ENCODE measurements at regions not wholly inside any gene's neighbourhood (a gene's known extent, or its start where the extent isn't known, plus 50 kb on each side); places are given as distances from the start of the nearest gene placed in this dataset.

GRCh38 chr10:28949005-28950004 is 272.0 kb downstream of the BAMBI start:
- Histone ChIP-seq H3K4me2 (no peak overlapping the region), H3K27me3 (ENCODE audit: insufficient read depth, low read depth) (no peaks in the 10 kb centered on the region), H4K20me1 (ENCODE audit: insufficient read depth) (no peaks in the 10 kb centered on the region), H3K4me1 (ENCODE audit: low read depth, poor library complexity, severe bottlenecking) (peaks cover 6% of the 10 kb centered on the region), H3K4me3 (IDR thresholded peaks at IDR 0.05; ENCODE audit: insufficient read depth, low read depth, low read length) (no peak overlapping the region), H3K79me2 (ENCODE audit: insufficient read depth, low read depth) (no peaks in the 10 kb centered on the region), H2AFZ (ENCODE audit: low read depth) (no peak overlapping the region), H3K36me3 (ENCODE audit: insufficient read depth) (no peaks in the 10 kb centered on the region), H3K9ac (no peak overlapping the region), H3K27ac (no peak overlapping the region)
- no peak for TF ChIP-seq CTCF (conservative IDR thresholded peaks at IDR 0.05; ENCODE audit: low read depth, low read length)

GRCh38 chr10:28951484-28951883 is 274.2 kb downstream of the BAMBI start:
- Histone ChIP-seq H3K4me3 (IDR thresholded peaks at IDR 0.05; ENCODE audit: insufficient read depth, low read depth, low read length) (no peak overlapping the region), H3K9ac (no peak overlapping the region), H2AFZ (ENCODE audit: low read depth) (no peak overlapping the region), H3K36me3 (ENCODE audit: insufficient read depth) (no peaks in the 10 kb centered on the region), H3K79me2 (ENCODE audit: insufficient read depth, low read depth) (no peaks in the 10 kb centered on the region), H3K27me3 (ENCODE audit: insufficient read depth, low read depth) (no peaks in the 10 kb centered on the region), H4K20me1 (ENCODE audit: insufficient read depth) (no peaks in the 10 kb centered on the region), H3K4me2 (no peak overlapping the region), H3K4me1 (ENCODE audit: low read depth, poor library complexity, severe bottlenecking) (peaks cover 6% of the 10 kb centered on the region), H3K27ac (no peak overlapping the region)
- no peak for TF ChIP-seq CTCF (conservative IDR thresholded peaks at IDR 0.05; ENCODE audit: low read depth, low read length)

GRCh38 chr10:28952523-28952922 is 275.2 kb downstream of the BAMBI start:
- no peaks in the 10 kb centered on the region for H3K36me3 ChIP-seq (ENCODE audit: insufficient read depth)
- no peak overlapping the region for H3K4me2 ChIP-seq
- no peaks in the 10 kb centered on the region for H3K79me2 ChIP-seq (ENCODE audit: insufficient read depth, low read depth)
- no peak overlapping the region for H3K9ac ChIP-seq
- H3K4me1 ChIP-seq (ENCODE audit: low read depth, poor library complexity, severe bottlenecking): peaks cover 6% of the 10 kb centered on the region
- no peak overlapping the region for H3K27ac ChIP-seq
- H4K20me1 ChIP-seq (ENCODE audit: insufficient read depth): no peaks in the 10 kb centered on the region
- no peak for TF ChIP-seq CTCF (conservative IDR thresholded peaks at IDR 0.05; ENCODE audit: low read depth, low read length)
- H2AFZ ChIP-seq (ENCODE audit: low read depth): no peak overlapping the region
- no peaks in the 10 kb centered on the region for H3K27me3 ChIP-seq (ENCODE audit: insufficient read depth, low read depth)
- no peak overlapping the region for H3K4me3 ChIP-seq (IDR thresholded peaks at IDR 0.05; ENCODE audit: insufficient read depth, low read depth, low read length)

- Histone ChIP-seq H3K36me3 (ENCODE audit: insufficient read depth) (no peaks in the 10 kb centered on the region), H4K20me1 (ENCODE audit: insufficient read depth) (no peaks in the 10 kb centered on the region), H3K4me1 (ENCODE audit: low read depth, poor library complexity, severe bottlenecking) (peaks cover 3% of the 10 kb centered on the region), H3K9ac (no peak overlapping the region), H2AFZ (ENCODE audit: low read depth) (no peak overlapping the region), H3K4me2 (no peak overlapping the region), H3K27me3 (ENCODE audit: insufficient read depth, low read depth) (no peaks in the 10 kb centered on the region), H3K79me2 (ENCODE audit: insufficient read depth, low read depth) (no peaks in the 10 kb centered on the region), H3K27ac (no peak overlapping the region), H3K4me3 (IDR thresholded peaks at IDR 0.05; ENCODE audit: insufficient read depth, low read depth, low read length) (no peak overlapping the region)
- TF ChIP-seq CTCF (conservative IDR thresholded peaks at IDR 0.05; ENCODE audit: low read depth, low read length): no peak
These were observed 276.9 kb downstream of the BAMBI start for GRCh38 chr10:28954211-28954610.

Data from KMS-11 (cell line).